ENCODE measurements at regions not wholly inside any gene's neighbourhood (a gene's known extent, or its start where the extent isn't known, plus 50 kb on each side); places are given as distances from the start of the nearest gene placed in this dataset.

GRCh38 chr2:60154142-60154541 lies 399.3 kb downstream of the BCL11A start:
- H3K9me3 Mint-ChIP-seq (ENCODE audit: insufficient read depth): peaks cover 4% of the 10 kb centered on the region
- H3K36me3 ChIP-seq (replicated peaks in 1 of 2; ENCODE audit: control extremely low read depth in 1 of 2, control insufficient read depth in 1 of 2, extremely low read depth in 1 of 2, insufficient read depth in 2 of 2, low read length in 1 of 2): no peaks in the 10 kb centered on the region
- intact Hi-C loops (cut with micrococcal nuclease): no loop called here
- peaks cover 22% of the 10 kb centered on the region for H3K4me1 Mint-ChIP-seq
- POLR2A ChIA-PET: no interaction called here
- peaks cover 4 to 8% of the 10 kb centered on the region in 2 donors for H3K4me1 ChIP-seq (ENCODE audit: control insufficient read depth in 2 of 2, insufficient read depth in 2 of 2, low read length in 2 of 2)
- TF ChIP-seq CTCF (IDR thresholded peaks at IDR 0.05) (no peak), EZH2 (IDR thresholded peaks at IDR 0.05; ENCODE audit: borderline replicate concordance, insufficient read depth, low read depth, low read length, poor library complexity, severe bottlenecking) (no peak)
- H3K27me3 ChIP-seq (replicated peaks in 1 of 4; ENCODE audit: control extremely low read depth in 1 of 4, control insufficient read depth in 3 of 4, insufficient read depth in 4 of 4, low read length in 3 of 4): no peaks in the 10 kb centered on the region
- peaks cover 0 to 10% (median 6%) of the 10 kb centered on the region in 3 donors for H3K9me3 ChIP-seq (ENCODE audit: control extremely low read depth in 1 of 3, control insufficient read depth in 2 of 3, insufficient read depth in 1 of 3, low read length in 2 of 3)
- no peak overlapping the region for H3K9ac ChIP-seq (ENCODE audit: low read length)
- ATAC-seq (ENCODE audit: low read depth) (no peak), DNase-seq (no peak)
- H3K27ac Mint-ChIP-seq: no peak overlapping the region
- CTCF ChIA-PET: interaction anchor here (1.0 to 1.2 kb wide), 2 partner anchors 10 to 92 kb away, joined by 3 to 4 read pairs; no protein-coding TSS in a partner anchor
- no peaks in the 10 kb centered on the region for H3K79me2 ChIP-seq (ENCODE audit: control insufficient read depth, insufficient read depth, low read length)
- no peak overlapping the region for H3K27ac ChIP-seq (ENCODE audit: low read length in 2 of 2)
- H4K20me1 ChIP-seq (ENCODE audit: control insufficient read depth, insufficient read depth, low read length, poor library complexity, severe bottlenecking): no peaks in the 10 kb centered on the region
- no peak overlapping the region for H3K4me3 Mint-ChIP-seq
- no peak overlapping the region for H3K4me2 ChIP-seq (replicated peaks; ENCODE audit: low read depth, low read length, poor library complexity, severe bottlenecking)
- H2AFZ ChIP-seq (ENCODE audit: insufficient read depth, low read depth, low read length, poor library complexity, severe bottlenecking): no peak overlapping the region
- WGBS (ENCODE audit: insufficient coverage): no CpG with 5 or more reads among the region's 2 CpGs
- H3K4me3 ChIP-seq (ENCODE audit: control extremely low read depth in 1 of 5, extremely low read depth in 1 of 5, insufficient read depth in 1 of 5, low read depth in 2 of 5, low read length in 4 of 5): no peak overlapping the region
- H3K27me3 Mint-ChIP-seq: no peaks in the 10 kb centered on the region

DNA sequence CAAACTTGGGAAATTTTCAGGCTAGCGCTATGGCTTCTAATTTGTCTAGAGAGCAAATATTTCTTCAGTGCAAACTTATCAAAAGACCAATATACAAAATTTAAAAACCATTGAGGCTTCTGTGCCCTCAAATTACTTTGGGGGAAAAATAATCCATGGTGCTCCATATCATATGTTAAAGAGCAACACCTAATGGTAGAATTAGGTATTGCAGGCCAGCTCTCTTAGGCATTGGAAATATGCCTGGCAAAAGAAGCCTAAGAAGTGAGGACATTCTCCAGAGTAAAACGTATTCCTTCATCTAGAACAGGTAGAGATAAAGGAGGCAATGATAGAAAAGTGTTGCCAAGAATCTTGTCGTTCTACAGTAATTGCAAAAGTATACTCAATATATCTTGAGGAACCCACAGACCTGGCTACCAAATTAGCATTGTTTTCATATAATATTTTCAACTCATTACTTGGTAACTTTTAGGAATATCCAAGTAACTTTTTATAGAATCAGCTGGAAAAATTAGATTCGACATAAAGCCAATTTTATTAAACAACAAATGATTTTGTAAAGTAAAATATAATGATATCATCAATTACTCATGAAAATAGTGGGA lies 401.1 kb downstream of the BCL11A start:
- DNase-seq (peak; percentile 51), ATAC-seq (ENCODE audit: low read depth) (no peak)
- H3K9ac ChIP-seq (ENCODE audit: low read length): no peak overlapping the region
- H3K79me2 ChIP-seq (ENCODE audit: control insufficient read depth, insufficient read depth, low read length): no peaks in the 10 kb centered on the region
- H3K4me1 ChIP-seq (ENCODE audit: control insufficient read depth in 2 of 2, insufficient read depth in 2 of 2, low read length in 2 of 2): peaks cover 12 to 13% of the 10 kb centered on the region in 2 donors
- Mint-ChIP-seq H3K9me3 (ENCODE audit: insufficient read depth) (peaks cover 4% of the 10 kb centered on the region), H3K4me3 (no peak overlapping the region), H3K27ac (no peak overlapping the region), H3K27me3 (no peaks in the 10 kb centered on the region), H3K4me1 (peaks cover 26% of the 10 kb centered on the region)
- no CpG with 5 or more reads among the region's 4 CpGs for WGBS (ENCODE audit: insufficient coverage)
- no peaks in the 10 kb centered on the region for H4K20me1 ChIP-seq (ENCODE audit: control insufficient read depth, insufficient read depth, low read length, poor library complexity, severe bottlenecking)
- no peak overlapping the region for H3K4me2 ChIP-seq (replicated peaks; ENCODE audit: low read depth, low read length, poor library complexity, severe bottlenecking)
- no peaks in the 10 kb centered on the region for H3K27me3 ChIP-seq (replicated peaks in 1 of 4; ENCODE audit: control extremely low read depth in 1 of 4, control insufficient read depth in 3 of 4, insufficient read depth in 4 of 4, low read length in 3 of 4)
- intact Hi-C loops (cut with micrococcal nuclease): no loop called here
- CTCF ChIA-PET: interaction anchor here (0.7 to 2.7 kb wide), 5 partner anchors 27 to 850 kb away, joined by 3 to 8 read pairs (median 4); no protein-coding TSS in a partner anchor
- no peak overlapping the region for H2AFZ ChIP-seq (ENCODE audit: insufficient read depth, low read depth, low read length, poor library complexity, severe bottlenecking)
- no peaks in the 10 kb centered on the region for H3K36me3 ChIP-seq (replicated peaks in 1 of 2; ENCODE audit: control extremely low read depth in 1 of 2, control insufficient read depth in 1 of 2, extremely low read depth in 1 of 2, insufficient read depth in 2 of 2, low read length in 1 of 2)
- H3K9me3 ChIP-seq (ENCODE audit: control extremely low read depth in 1 of 3, control insufficient read depth in 2 of 3, insufficient read depth in 1 of 3, low read length in 2 of 3): peaks cover 0 to 10% (median 6%) of the 10 kb centered on the region in 3 donors
- POLR2A ChIA-PET: no interaction called here
- H3K4me3 ChIP-seq (ENCODE audit: control extremely low read depth in 1 of 5, extremely low read depth in 1 of 5, insufficient read depth in 1 of 5, low read depth in 2 of 5, low read length in 4 of 5): no peak overlapping the region
- no peak overlapping the region for H3K27ac ChIP-seq (ENCODE audit: low read length in 2 of 2)
- TF ChIP-seq CTCF (IDR thresholded peaks at IDR 0.05) (peak; percentile 74), EZH2 (IDR thresholded peaks at IDR 0.05; ENCODE audit: borderline replicate concordance, insufficient read depth, low read depth, low read length, poor library complexity, severe bottlenecking) (no peak)
